Fibroblast of lung (primary cell): ENCODE measurements at regions not wholly inside any gene's neighbourhood (a gene's known extent, or its start where the extent isn't known, plus 50 kb on each side); places are given as distances from the start of the nearest gene placed in this dataset.

Experiments used
- DNase-seq, 2 donors: peaks; one replicate each; pipeline versions ENCODE4 v3.0.0 to v3.0.0-alpha.2; 2010; ENCODE audit warnings: low read depth in 2 of 2
- H2AFZ ChIP-seq: 2 replicates; pipeline ENCODE4 v1.5.1; 2012; ENCODE audit warnings: low read length, control low read depth, inconsistent platforms
- H3K27ac ChIP-seq: 2 replicates; pipeline ENCODE4 v1.5.1; 2011; ENCODE audit warnings: low read length, control low read depth; ENCODE audit not compliant: insufficient read depth
- H3K27me3 ChIP-seq: 2 replicates; pipeline ENCODE4 v1.5.1; 2011; ENCODE audit warnings: mild to moderate bottlenecking, low read length; ENCODE audit not compliant: control insufficient read depth, insufficient read depth
- H3K36me3 ChIP-seq: 2 replicates; pipeline ENCODE4 v1.5.1; 2011; ENCODE audit warnings: low read length; ENCODE audit not compliant: control insufficient read depth, insufficient read depth
- H3K4me1 ChIP-seq: 2 replicates; pipeline ENCODE4 v1.5.1; 2011; ENCODE audit warnings: low read length; ENCODE audit not compliant: control insufficient read depth, insufficient read depth; ENCODE audit errors: extremely low read depth
- H3K4me2 ChIP-seq: 2 replicates; pipeline ENCODE4 v1.5.1; 2011; ENCODE audit warnings: low read length, control low read depth; ENCODE audit not compliant: insufficient read depth; ENCODE audit errors: extremely low read depth
- H3K4me3 ChIP-seq, 4 experiments: fragments of 200-600 bp in 1 of 4; sonication (generic) in 1 of 4; replicated peaks in 1 of 4; 2 replicates each; pipeline ENCODE4 v1.5.1; 2011 to 2016; ENCODE audit warnings: low read length in 4 of 4, low read depth in 3 of 4, mild to moderate bottlenecking in 3 of 4, control low read depth in 2 of 4, inconsistent platforms in 1 of 4, mixed read lengths in 1 of 4; ENCODE audit not compliant: insufficient read depth in 1 of 4; ENCODE audit errors: control extremely low read depth in 1 of 4
- H3K79me2 ChIP-seq: 2 replicates; pipeline ENCODE4 v1.5.1; 2012; ENCODE audit warnings: mild to moderate bottlenecking, low read length, inconsistent platforms; ENCODE audit not compliant: control insufficient read depth, insufficient read depth
- H3K9ac ChIP-seq: 2 replicates; pipeline ENCODE4 v1.5.1; 2011; ENCODE audit warnings: mild to moderate bottlenecking, low read length, control low read depth; ENCODE audit not compliant: insufficient read depth
- H3K9me3 ChIP-seq: 2 replicates; pipeline ENCODE4 v1.5.1; 2012; ENCODE audit warnings: low read depth, low read length; ENCODE audit not compliant: control insufficient read depth, insufficient read depth
- H4K20me1 ChIP-seq: 2 replicates; pipeline ENCODE4 v1.5.1; 2011; ENCODE audit warnings: low read length; ENCODE audit not compliant: control insufficient read depth, insufficient read depth; ENCODE audit errors: extremely low read depth
- CTCF ChIP-seq, 2 donors: IDR thresholded peaks in 1 of 2; conservative IDR thresholded peaks in 1 of 2; 1 replicate in 1 of 2; 2 replicates in 1 of 2; pipeline ENCODE4 v1.5.1; 2011 to 2012; ENCODE audit warnings: low read length in 2 of 2, control low read depth in 1 of 2, inconsistent platforms in 1 of 2, low read depth in 1 of 2, mild to moderate bottlenecking in 1 of 2
- EZH2 ChIP-seq: IDR thresholded peaks from 2 replicates; pipeline ENCODE4 v1.5.1; 2012; ENCODE audit warnings: low read length, control low read depth, mild to moderate bottlenecking; ENCODE audit errors: missing control alignments

- H3K79me2 ChIP-seq, result no peaks in the 10 kb centered on the region
- no peaks in the 10 kb centered on the region for H3K27me3 ChIP-seq
- TF ChIP-seq CTCF (conservative IDR thresholded peaks at IDR 0.05 in 1 of 2, IDR thresholded peaks at IDR 0.05 in 1 of 2; ENCODE audit: low read depth in 1 of 2, low read length in 2 of 2) (no peak), EZH2 (no peak)
- H4K20me1 ChIP-seq, result no peaks in the 10 kb centered on the region
- H3K36me3 ChIP-seq, result no peaks in the 10 kb centered on the region
- no peak overlapping the region for H3K4me3 ChIP-seq
- H2AFZ ChIP-seq, result no peak overlapping the region
- DNase-seq, result peak in 1 of 2 donors; percentile 56
- H3K4me2 ChIP-seq, result no peak overlapping the region
- H3K27ac ChIP-seq, result no peak overlapping the region
- H3K4me1 ChIP-seq, result no peaks in the 10 kb centered on the region
- no peak overlapping the region for H3K9ac ChIP-seq
- no peaks in the 10 kb centered on the region for H3K9me3 ChIP-seq
Measured at GRCh38 chrX:138872537-138872936, 161.0 kb upstream of the FGF13 start.

GRCh38 chrX:138871739-138872138, 160.2 kb upstream of the FGF13 start:
- Histone ChIP-seq H3K9ac (no peak overlapping the region), H3K4me3 (no peak overlapping the region), H3K4me1 (no peaks in the 10 kb centered on the region), H3K27ac (no peak overlapping the region), H4K20me1 (no peaks in the 10 kb centered on the region), H3K9me3 (no peaks in the 10 kb centered on the region), H3K27me3 (no peaks in the 10 kb centered on the region), H3K36me3 (no peaks in the 10 kb centered on the region), H3K4me2 (no peak overlapping the region), H3K79me2 (no peaks in the 10 kb centered on the region), H2AFZ (no peak overlapping the region)
- no peak for TF ChIP-seq CTCF (conservative IDR thresholded peaks at IDR 0.05 in 1 of 2, IDR thresholded peaks at IDR 0.05 in 1 of 2; ENCODE audit: low read depth in 1 of 2, low read length in 2 of 2)
- TF ChIP-seq EZH2, result no peak
- no peak for DNase-seq

GRCh38 chrX:138866643-138867042, 155.1 kb upstream of the FGF13 start:
- Histone ChIP-seq H3K9me3 (no peaks in the 10 kb centered on the region), H3K4me3 (no peak overlapping the region), H3K9ac (no peak overlapping the region), H3K36me3 (no peaks in the 10 kb centered on the region), H3K4me1 (no peaks in the 10 kb centered on the region), H4K20me1 (no peaks in the 10 kb centered on the region), H3K27ac (no peak overlapping the region), H2AFZ (no peak overlapping the region), H3K79me2 (no peaks in the 10 kb centered on the region), H3K4me2 (no peak overlapping the region), H3K27me3 (no peaks in the 10 kb centered on the region)
- no peak for DNase-seq
- TF ChIP-seq EZH2 (no peak), CTCF (conservative IDR thresholded peaks at IDR 0.05 in 1 of 2, IDR thresholded peaks at IDR 0.05 in 1 of 2; ENCODE audit: low read depth in 1 of 2, low read length in 2 of 2) (no peak)
